ENCODE measurements at regions not wholly inside any gene's neighbourhood (a gene's known extent, or its start where the extent isn't known, plus 50 kb on each side); places are given as distances from the start of the nearest gene placed in this dataset.

- no peak for TF ChIP-seq CTCF (IDR thresholded peaks at IDR 0.05)
- no peak for TF ChIP-seq ZFX (IDR thresholded peaks at IDR 0.05; ENCODE audit: borderline replicate concordance)
These were observed 132.1 kb upstream of the SATB1 start for GRCh38 chr3:18557216-18557615.
